ENCODE measurements at regions not wholly inside any gene's neighbourhood (a gene's known extent, or its start where the extent isn't known, plus 50 kb on each side); places are given as distances from the start of the nearest gene placed in this dataset.

DNA sequence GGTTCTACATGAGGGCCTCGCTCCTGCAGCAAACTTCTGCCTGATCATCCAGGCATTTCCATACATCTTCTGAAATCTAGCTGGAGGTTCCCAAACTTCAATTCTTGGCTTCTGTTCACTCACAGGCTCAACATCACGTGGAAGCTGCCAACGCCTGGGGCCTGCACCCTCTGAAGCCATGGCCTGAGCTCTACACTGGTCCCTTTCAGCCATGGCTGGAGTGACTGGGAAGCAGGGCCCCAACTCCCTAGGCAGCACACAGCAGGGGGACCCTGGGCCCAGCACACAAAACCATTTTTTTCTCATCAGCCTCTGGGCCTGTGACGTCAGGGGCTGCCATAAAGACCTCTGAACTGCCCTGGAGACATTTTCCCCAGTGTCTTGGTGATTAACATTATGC, 542.7 kb downstream of the TLL1 start:
- Histone ChIP-seq H3K36me3 (ENCODE audit: control insufficient read depth in 1 of 2, insufficient read depth in 2 of 2, low read length in 2 of 2) (no peaks in the 10 kb centered on the region), H3K27me3 (ENCODE audit: insufficient read depth, low read length) (no peaks in the 10 kb centered on the region), H2AFZ (ENCODE audit: insufficient read depth, low read length, poor library complexity) (no peak overlapping the region), H4K91ac (ENCODE audit: low read depth, low read length) (no peak overlapping the region), H3K4me1 (ENCODE audit: control insufficient read depth in 1 of 2, insufficient read depth in 2 of 2, low read length in 2 of 2) (no peaks in the 10 kb centered on the region), H3K4me3 (ENCODE audit: low read depth, low read length) (no peak overlapping the region), H3K27ac (ENCODE audit: low read depth, low read length) (no peak overlapping the region), H3K14ac (ENCODE audit: low read length) (no peak overlapping the region), H2AK5ac (ENCODE audit: low read length) (no peak overlapping the region), H3K4me2 (ENCODE audit: low read length) (no peak overlapping the region), H3K79me1 (ENCODE audit: low read length) (no peaks in the 10 kb centered on the region), H3K18ac (ENCODE audit: low read length) (no peak overlapping the region), H2BK12ac (ENCODE audit: low read length) (no peak overlapping the region), H3K23ac (ENCODE audit: low read length) (no peak overlapping the region), H3K9me3 (ENCODE audit: insufficient read depth, low read depth, low read length) (no peaks in the 10 kb centered on the region), H2BK120ac (ENCODE audit: insufficient read depth, low read length, poor library complexity) (no peak overlapping the region), H4K8ac (ENCODE audit: low read depth, low read length) (no peak overlapping the region), H3K9ac (ENCODE audit: low read length) (no peak overlapping the region), H4K12ac (ENCODE audit: low read depth, low read length) (no peak overlapping the region), H3K79me2 (ENCODE audit: control insufficient read depth, insufficient read depth, low read length, poor library complexity) (no peaks in the 10 kb centered on the region), H2BK5ac (ENCODE audit: low read depth, low read length, poor library complexity) (no peak overlapping the region), H3K4ac (ENCODE audit: low read depth, low read length) (no peak overlapping the region)
- no CpG with 5 or more reads among the region's 4 CpGs for WGBS (ENCODE audit: extremely low coverage, insufficient coverage, insufficient read length)
- no peak for DNase-seq

DNA sequence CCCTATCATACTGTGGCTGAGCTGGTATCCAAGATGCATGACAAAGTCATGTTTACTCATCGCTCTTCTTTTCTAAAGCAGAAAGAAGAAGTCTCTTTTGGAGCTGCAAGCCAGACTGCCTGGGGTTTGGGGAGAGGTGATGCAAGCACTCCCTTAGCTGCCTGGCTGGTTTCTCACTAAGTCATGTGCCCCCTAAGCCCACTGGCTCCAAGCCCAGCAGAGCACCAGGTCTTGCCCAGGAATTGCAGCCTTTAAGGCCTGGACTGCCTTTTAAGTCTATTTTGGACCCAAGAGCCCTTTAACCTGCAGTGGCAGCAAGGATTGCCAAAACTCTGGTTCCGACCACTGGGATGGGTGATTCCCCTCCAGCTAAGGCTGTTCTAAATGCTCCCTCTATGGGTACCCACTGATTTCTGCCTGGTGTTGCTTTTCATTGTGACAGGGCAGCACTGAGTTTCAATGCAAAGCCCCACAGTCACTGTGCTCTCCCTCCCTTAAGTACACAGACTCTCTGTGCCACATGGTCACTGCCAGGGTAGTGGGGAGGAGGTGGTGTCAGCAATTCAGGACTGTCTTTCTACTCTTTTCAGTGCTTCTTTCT, 548.6 kb downstream of the TLL1 start:
- no peak overlapping the region for H2BK120ac ChIP-seq (ENCODE audit: insufficient read depth, low read length, poor library complexity)
- H3K18ac ChIP-seq (ENCODE audit: low read length), result no peak overlapping the region
- no peaks in the 10 kb centered on the region for H3K79me1 ChIP-seq (ENCODE audit: low read length)
- no peak overlapping the region for H4K8ac ChIP-seq (ENCODE audit: low read depth, low read length)
- no peak overlapping the region for H2AFZ ChIP-seq (ENCODE audit: insufficient read depth, low read length, poor library complexity)
- no peak overlapping the region for H3K4ac ChIP-seq (ENCODE audit: low read depth, low read length)
- no peak overlapping the region for H3K4me2 ChIP-seq (ENCODE audit: low read length)
- no peak overlapping the region for H3K14ac ChIP-seq (ENCODE audit: low read length)
- no peak overlapping the region for H2BK12ac ChIP-seq (ENCODE audit: low read length)
- H4K12ac ChIP-seq (ENCODE audit: low read depth, low read length), result no peak overlapping the region
- no peak for DNase-seq
- H3K36me3 ChIP-seq (ENCODE audit: control insufficient read depth in 1 of 2, insufficient read depth in 2 of 2, low read length in 2 of 2), result no peaks in the 10 kb centered on the region
- H2AK5ac ChIP-seq (ENCODE audit: low read length), result no peak overlapping the region
- no peaks in the 10 kb centered on the region for H3K9me3 ChIP-seq (ENCODE audit: insufficient read depth, low read depth, low read length)
- no peak overlapping the region for H3K4me3 ChIP-seq (ENCODE audit: low read depth, low read length)
- H3K27ac ChIP-seq (ENCODE audit: low read depth, low read length), result no peak overlapping the region
- H4K91ac ChIP-seq (ENCODE audit: low read depth, low read length), result no peak overlapping the region
- H3K23ac ChIP-seq (ENCODE audit: low read length), result no peak overlapping the region
- no peaks in the 10 kb centered on the region for H3K79me2 ChIP-seq (ENCODE audit: control insufficient read depth, insufficient read depth, low read length, poor library complexity)
- no peaks in the 10 kb centered on the region for H3K4me1 ChIP-seq (ENCODE audit: control insufficient read depth in 1 of 2, insufficient read depth in 2 of 2, low read length in 2 of 2)
- H3K27me3 ChIP-seq (ENCODE audit: insufficient read depth, low read length), result no peaks in the 10 kb centered on the region
- no peak overlapping the region for H3K9ac ChIP-seq (ENCODE audit: low read length)
- no CpG with 5 or more reads among the region's 2 CpGs for WGBS (ENCODE audit: extremely low coverage, insufficient coverage, insufficient read length)
- H2BK5ac ChIP-seq (ENCODE audit: low read depth, low read length, poor library complexity), result no peak overlapping the region

DNA sequence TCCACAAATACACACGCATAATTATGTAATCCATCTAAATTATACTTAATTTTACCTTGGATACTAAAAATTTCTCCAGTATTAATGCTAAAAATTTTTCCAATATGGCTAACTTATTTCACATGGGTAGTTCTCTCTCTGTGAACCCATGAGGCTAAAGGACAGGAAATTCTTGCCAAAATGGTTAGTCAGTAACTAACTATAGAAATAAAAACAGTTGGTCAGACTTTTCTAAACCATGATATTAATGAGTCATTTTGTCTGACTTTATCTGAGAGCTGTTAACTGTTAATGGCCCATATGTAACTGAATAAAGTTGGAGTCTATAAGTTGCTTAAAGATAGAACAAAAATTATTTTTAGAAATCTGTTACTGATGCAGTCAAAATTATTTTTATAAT, 549.4 kb downstream of the TLL1 start:
- H2BK12ac ChIP-seq (ENCODE audit: low read length), result no peak overlapping the region
- no peak overlapping the region for H4K91ac ChIP-seq (ENCODE audit: low read depth, low read length)
- no peak overlapping the region for H3K4me2 ChIP-seq (ENCODE audit: low read length)
- H3K23ac ChIP-seq (ENCODE audit: low read length), result no peak overlapping the region
- H3K27me3 ChIP-seq (ENCODE audit: insufficient read depth, low read length), result no peaks in the 10 kb centered on the region
- H3K27ac ChIP-seq (ENCODE audit: low read depth, low read length), result no peak overlapping the region
- H3K36me3 ChIP-seq (ENCODE audit: control insufficient read depth in 1 of 2, insufficient read depth in 2 of 2, low read length in 2 of 2), result no peaks in the 10 kb centered on the region
- no peaks in the 10 kb centered on the region for H3K9me3 ChIP-seq (ENCODE audit: insufficient read depth, low read depth, low read length)
- no peak overlapping the region for H4K12ac ChIP-seq (ENCODE audit: low read depth, low read length)
- no CpG with 5 or more reads among the region's 1 CpG for WGBS (ENCODE audit: extremely low coverage, insufficient coverage, insufficient read length)
- no peak overlapping the region for H3K9ac ChIP-seq (ENCODE audit: low read length)
- DNase-seq, result no peak
- H3K4me1 ChIP-seq (ENCODE audit: control insufficient read depth in 1 of 2, insufficient read depth in 2 of 2, low read length in 2 of 2), result no peaks in the 10 kb centered on the region
- no peaks in the 10 kb centered on the region for H3K79me1 ChIP-seq (ENCODE audit: low read length)
- H3K18ac ChIP-seq (ENCODE audit: low read length), result no peak overlapping the region
- H3K14ac ChIP-seq (ENCODE audit: low read length), result no peak overlapping the region
- no peak overlapping the region for H2AK5ac ChIP-seq (ENCODE audit: low read length)
- no peak overlapping the region for H4K8ac ChIP-seq (ENCODE audit: low read depth, low read length)
- H2AFZ ChIP-seq (ENCODE audit: insufficient read depth, low read length, poor library complexity), result no peak overlapping the region
- no peak overlapping the region for H2BK5ac ChIP-seq (ENCODE audit: low read depth, low read length, poor library complexity)
- no peak overlapping the region for H3K4ac ChIP-seq (ENCODE audit: low read depth, low read length)
- no peaks in the 10 kb centered on the region for H3K79me2 ChIP-seq (ENCODE audit: control insufficient read depth, insufficient read depth, low read length, poor library complexity)
- no peak overlapping the region for H2BK120ac ChIP-seq (ENCODE audit: insufficient read depth, low read length, poor library complexity)
- no peak overlapping the region for H3K4me3 ChIP-seq (ENCODE audit: low read depth, low read length)

DNA sequence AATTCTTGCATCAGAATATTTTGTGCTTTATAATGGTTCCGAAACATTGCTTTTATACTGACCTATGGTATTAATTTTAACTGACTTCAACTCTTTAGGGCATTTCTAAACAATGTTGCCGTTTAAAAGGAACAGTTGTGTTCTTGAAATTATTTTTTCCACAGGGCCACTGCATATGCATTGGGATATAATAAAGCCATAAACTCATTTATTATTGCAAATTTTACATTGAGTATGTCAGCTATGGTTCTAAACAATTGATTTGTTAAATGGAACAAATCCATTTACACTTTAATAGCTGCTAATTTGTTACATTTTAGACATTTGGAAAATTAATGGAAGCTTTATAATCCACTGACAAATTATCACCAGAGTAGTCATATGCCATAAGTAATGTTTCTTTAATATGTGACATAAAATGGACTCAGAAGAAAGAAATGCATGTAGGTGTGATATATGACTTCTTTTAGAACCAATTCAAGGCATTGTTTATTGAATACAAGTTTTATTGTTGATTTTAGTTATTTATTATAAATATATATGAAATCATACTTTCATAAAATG, 553.3 kb downstream of the TLL1 start:
- DNase-seq, result no peak
- Histone ChIP-seq H3K4me1 (ENCODE audit: control insufficient read depth in 1 of 2, insufficient read depth in 2 of 2, low read length in 2 of 2) (no peaks in the 10 kb centered on the region), H3K18ac (ENCODE audit: low read length) (no peak overlapping the region), H3K9ac (ENCODE audit: low read length) (no peak overlapping the region), H3K9me3 (ENCODE audit: insufficient read depth, low read depth, low read length) (no peaks in the 10 kb centered on the region), H4K8ac (ENCODE audit: low read depth, low read length) (no peak overlapping the region), H4K12ac (ENCODE audit: low read depth, low read length) (no peak overlapping the region), H3K4me3 (ENCODE audit: low read depth, low read length) (no peak overlapping the region), H3K4ac (ENCODE audit: low read depth, low read length) (no peak overlapping the region), H2AK5ac (ENCODE audit: low read length) (no peak overlapping the region), H2BK5ac (ENCODE audit: low read depth, low read length, poor library complexity) (no peak overlapping the region), H3K27ac (ENCODE audit: low read depth, low read length) (no peak overlapping the region), H3K27me3 (ENCODE audit: insufficient read depth, low read length) (no peaks in the 10 kb centered on the region), H3K23ac (ENCODE audit: low read length) (no peak overlapping the region), H2BK12ac (ENCODE audit: low read length) (no peak overlapping the region), H3K79me1 (ENCODE audit: low read length) (no peaks in the 10 kb centered on the region), H3K14ac (ENCODE audit: low read length) (no peak overlapping the region), H3K79me2 (ENCODE audit: control insufficient read depth, insufficient read depth, low read length, poor library complexity) (no peaks in the 10 kb centered on the region), H3K36me3 (ENCODE audit: control insufficient read depth in 1 of 2, insufficient read depth in 2 of 2, low read length in 2 of 2) (no peaks in the 10 kb centered on the region), H4K91ac (ENCODE audit: low read depth, low read length) (no peak overlapping the region), H2AFZ (ENCODE audit: insufficient read depth, low read length, poor library complexity) (no peak overlapping the region), H2BK120ac (ENCODE audit: insufficient read depth, low read length, poor library complexity) (no peak overlapping the region), H3K4me2 (ENCODE audit: low read length) (no peak overlapping the region)
- WGBS (ENCODE audit: extremely low coverage, insufficient coverage, insufficient read length), result no CpG with 5 or more reads among the region's 2 CpGs

Data from trophoblast cell (in vitro differentiated cells and primary cell).